ENCODE measurements at regions not wholly inside any gene's neighbourhood (a gene's known extent, or its start where the extent isn't known, plus 50 kb on each side); places are given as distances from the start of the nearest gene placed in this dataset.

GRCh38 chr1:79551321-79551720 lies 544.8 kb upstream of the ADGRL4 start:
- no peak for TF ChIP-seq ZNF274 (IDR thresholded peaks at IDR 0.05; ENCODE audit: low read depth, low read length)

GRCh38 chr1:79550402-79550801 lies 543.9 kb upstream of the ADGRL4 start:
- no peak overlapping the region for H3K4me3 ChIP-seq (ENCODE audit: low read length)
- no peak for TF ChIP-seq ZNF274 (IDR thresholded peaks at IDR 0.05; ENCODE audit: low read depth, low read length)

More at GRCh38 chr1:79551321-79551720, 544.8 kb upstream of the ADGRL4 start:
- no peak overlapping the region for H3K4me3 ChIP-seq (ENCODE audit: low read length)

DNA sequence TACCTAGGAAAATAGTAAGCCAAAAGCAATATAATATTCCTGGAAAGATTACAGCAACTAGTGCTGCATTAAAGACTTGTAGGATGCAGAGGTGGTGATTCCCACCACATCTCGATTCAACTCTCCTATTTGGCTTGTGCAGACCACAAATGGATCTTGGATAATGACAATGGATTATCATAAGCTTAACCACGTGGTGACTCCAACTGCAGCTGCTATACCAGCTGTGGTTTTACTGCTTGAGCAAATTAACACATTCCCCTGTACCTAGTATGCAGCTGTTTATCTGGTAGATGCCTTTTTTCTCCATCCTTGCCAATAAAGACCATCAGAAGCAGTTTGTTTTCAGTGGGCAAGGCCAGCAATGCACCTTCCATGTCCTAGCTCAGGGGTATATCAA lies 542.7 kb upstream of the ADGRL4 start:
- no peak for TF ChIP-seq ZNF274 (IDR thresholded peaks at IDR 0.05; ENCODE audit: low read depth, low read length)
- no peak overlapping the region for H3K4me3 ChIP-seq (ENCODE audit: low read length)

GRCh38 chr1:79547514-79547913 lies 541.0 kb upstream of the ADGRL4 start:
- H3K4me3 ChIP-seq (ENCODE audit: low read length) = no peak overlapping the region
- no peak for TF ChIP-seq ZNF274 (IDR thresholded peaks at IDR 0.05; ENCODE audit: low read depth, low read length)

- no peak overlapping the region for H3K4me3 ChIP-seq (ENCODE audit: low read length)
- TF ChIP-seq ZNF274 (IDR thresholded peaks at IDR 0.05; ENCODE audit: low read depth, low read length) = no peak
Observed at GRCh38 chr1:79543394-79543793, 536.9 kb upstream of the ADGRL4 start.

DNA sequence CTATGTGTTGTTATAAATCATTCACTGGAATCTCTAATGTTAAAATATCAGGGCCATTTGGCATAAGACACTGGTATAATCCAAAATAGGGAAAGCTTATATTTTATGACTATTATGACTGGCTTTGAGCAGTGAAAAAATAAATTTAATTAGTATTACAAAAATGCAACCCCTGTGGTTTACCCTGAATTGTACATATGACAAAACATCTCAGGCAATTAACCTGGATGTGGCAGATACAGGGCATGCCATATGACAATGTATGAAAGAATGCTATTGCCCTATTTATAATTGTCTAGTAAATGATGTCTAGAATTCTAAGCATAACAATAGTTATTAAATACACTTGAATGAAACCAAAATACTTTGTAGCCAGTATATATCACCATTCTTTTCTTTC lies 532.5 kb upstream of the ADGRL4 start:
- H3K4me3 ChIP-seq (ENCODE audit: low read length) = no peak overlapping the region
- TF ChIP-seq ZNF274 (IDR thresholded peaks at IDR 0.05; ENCODE audit: low read depth, low read length) = no peak

GRCh38 chr1:79532555-79532954 lies 526.0 kb upstream of the ADGRL4 start:
- no peak overlapping the region for H3K4me3 ChIP-seq (ENCODE audit: low read length)
- TF ChIP-seq ZNF274 (IDR thresholded peaks at IDR 0.05; ENCODE audit: low read depth, low read length) = no peak

DNA sequence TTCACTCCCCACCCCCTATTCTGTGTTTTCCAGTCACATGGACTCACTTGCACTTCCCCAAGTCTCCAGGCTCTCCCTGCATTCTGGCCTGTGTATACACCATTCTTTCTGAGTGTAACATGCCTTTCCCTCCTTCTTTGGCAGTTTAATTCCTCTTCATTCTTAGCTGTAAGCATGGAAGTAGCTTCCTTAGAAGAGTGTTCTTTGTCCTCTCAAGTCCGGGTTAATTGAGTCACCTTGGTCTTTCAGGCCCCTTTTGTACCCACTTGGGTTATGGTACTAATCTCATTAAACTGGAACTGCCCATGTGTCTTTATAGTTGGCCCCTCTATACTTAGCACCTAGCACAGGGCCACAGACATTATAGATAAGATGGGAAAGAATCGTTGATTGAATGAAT lies 525.3 kb upstream of the ADGRL4 start:
- no peak for TF ChIP-seq ZNF274 (IDR thresholded peaks at IDR 0.05; ENCODE audit: low read depth, low read length)
- H3K4me3 ChIP-seq (ENCODE audit: low read length) = no peak overlapping the region

GRCh38 chr1:79530476-79530875 lies 523.9 kb upstream of the ADGRL4 start:
- no peak for TF ChIP-seq ZNF274 (IDR thresholded peaks at IDR 0.05; ENCODE audit: low read depth, low read length)
- H3K4me3 ChIP-seq (ENCODE audit: low read length) = no peak overlapping the region

GRCh38 chr1:79530055-79530454 lies 523.5 kb upstream of the ADGRL4 start:
- H3K4me3 ChIP-seq (ENCODE audit: low read length) = no peak overlapping the region
- no peak for TF ChIP-seq ZNF274 (IDR thresholded peaks at IDR 0.05; ENCODE audit: low read depth, low read length)

GRCh38 chr1:79524126-79524525 lies 517.6 kb upstream of the ADGRL4 start:
- no peak overlapping the region for H3K4me3 ChIP-seq (ENCODE audit: low read length)
- TF ChIP-seq ZNF274 (IDR thresholded peaks at IDR 0.05; ENCODE audit: low read depth, low read length) = no peak

DNA sequence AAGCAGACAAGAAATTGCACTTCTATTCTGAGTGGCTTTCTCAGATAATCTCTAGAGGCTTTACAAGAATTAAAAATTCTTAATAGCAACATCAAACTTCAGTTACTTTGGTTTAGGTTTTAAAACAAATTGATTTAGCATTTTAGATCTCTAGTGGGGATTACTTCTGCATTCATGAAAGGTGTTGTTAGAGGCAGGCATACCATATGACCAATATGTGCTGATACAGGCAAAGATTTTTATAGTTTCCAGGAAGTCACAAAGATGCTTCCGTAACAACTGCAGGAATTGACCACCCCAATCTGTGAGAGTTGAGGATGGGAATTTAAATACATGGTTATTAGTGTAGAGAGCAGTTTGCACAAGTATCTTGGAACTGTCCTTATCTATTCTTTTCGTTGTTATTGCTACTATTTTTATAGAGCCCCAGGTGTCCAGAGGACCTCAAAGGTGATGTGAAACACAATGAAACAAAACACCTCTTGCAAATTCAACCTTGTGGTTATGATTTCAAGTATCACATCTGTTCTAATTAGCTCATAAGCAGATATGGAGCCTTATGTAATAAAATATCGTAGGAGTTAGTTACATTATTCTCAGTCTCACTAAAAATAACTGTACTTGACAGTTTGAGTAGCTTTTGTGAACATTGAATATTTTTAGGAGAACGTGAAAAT lies 512.7 kb upstream of the ADGRL4 start:
- H3K4me3 ChIP-seq (ENCODE audit: low read length) = no peak overlapping the region
- TF ChIP-seq ZNF274 (IDR thresholded peaks at IDR 0.05; ENCODE audit: low read depth, low read length) = no peak

DNA sequence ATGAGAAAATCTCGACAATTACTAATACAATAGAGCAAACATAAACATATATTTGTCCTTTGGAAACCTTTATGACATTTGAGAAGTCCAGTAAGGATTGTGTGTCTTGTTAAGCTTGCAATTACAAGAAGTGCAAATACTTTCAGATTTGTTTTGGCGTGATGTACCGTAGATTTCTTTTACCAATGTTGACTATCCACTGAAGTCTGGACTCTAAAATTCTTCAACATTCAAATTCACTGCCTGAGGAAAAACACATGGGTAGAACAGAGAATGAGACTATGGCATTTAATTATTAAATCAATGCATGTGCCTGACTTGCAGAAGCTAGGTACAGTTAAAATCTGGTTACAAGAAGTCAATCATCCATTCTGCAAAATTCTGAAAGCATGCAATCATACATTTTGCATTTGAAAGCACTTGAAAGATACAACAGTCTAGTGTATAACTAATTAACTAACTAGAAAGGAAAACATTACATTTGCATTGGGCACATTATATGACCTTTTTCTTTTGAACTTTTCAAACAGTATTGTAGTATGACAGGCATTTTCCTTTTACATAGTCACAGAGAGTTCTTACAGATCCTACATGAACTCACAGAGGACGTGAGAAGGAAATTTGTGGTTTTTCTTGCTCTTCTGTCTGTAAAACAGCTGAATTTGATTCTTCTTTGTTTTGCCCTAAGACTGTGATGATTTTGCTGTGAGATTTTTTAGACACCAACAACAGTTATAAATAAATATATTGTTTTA lies 511.1 kb upstream of the ADGRL4 start:
- no peak overlapping the region for H3K4me3 ChIP-seq (ENCODE audit: low read length)
- no peak for TF ChIP-seq ZNF274 (IDR thresholded peaks at IDR 0.05; ENCODE audit: low read depth, low read length)

GRCh38 chr1:79507770-79508169 lies 501.2 kb upstream of the ADGRL4 start:
- no peak for TF ChIP-seq ZNF274 (IDR thresholded peaks at IDR 0.05; ENCODE audit: low read depth, low read length)
- H3K4me3 ChIP-seq (ENCODE audit: low read length) = no peak overlapping the region

DNA sequence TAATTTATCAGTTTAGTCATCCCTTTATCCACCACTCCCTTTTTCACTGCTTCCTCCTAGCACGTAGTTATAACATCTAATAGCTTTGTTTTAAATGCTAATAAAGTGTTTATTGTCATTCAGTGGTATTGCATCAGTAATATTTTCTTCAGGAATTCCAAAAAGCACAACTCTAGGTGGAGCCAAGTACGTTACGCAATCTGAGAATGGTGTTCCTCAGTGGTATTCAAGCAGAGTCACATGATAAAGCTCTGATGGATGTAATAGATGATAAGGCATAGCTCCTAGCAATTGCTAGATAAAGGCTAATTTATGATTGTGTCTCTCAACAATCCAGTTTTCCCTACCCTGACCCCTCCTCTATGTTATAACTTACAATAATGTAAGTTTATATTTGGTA lies 494.6 kb upstream of the ADGRL4 start:
- no peak overlapping the region for H3K4me3 ChIP-seq (ENCODE audit: low read length)
- no peak for TF ChIP-seq ZNF274 (IDR thresholded peaks at IDR 0.05; ENCODE audit: low read depth, low read length)
